VCaP (cell line): ENCODE measurements at regions not wholly inside any gene's neighbourhood (a gene's known extent, or its start where the extent isn't known, plus 50 kb on each side); places are given as distances from the start of the nearest gene placed in this dataset.
A peak's percentile ranks its signal among the peaks of the same experiment; 100 is the strongest.

Source experiments
- H3K27ac ChIP-seq: fragments of 450-650 bp; 2 replicates; pipeline ENCODE4 v1.5.1; 2017
- CTCF ChIP-seq: fragments of 450-650 bp; conservative IDR thresholded peaks from 2 replicates; pipeline ENCODE4 v1.5.1; 2017; ENCODE audit warnings: mild to moderate bottlenecking, moderate library complexity

DNA sequence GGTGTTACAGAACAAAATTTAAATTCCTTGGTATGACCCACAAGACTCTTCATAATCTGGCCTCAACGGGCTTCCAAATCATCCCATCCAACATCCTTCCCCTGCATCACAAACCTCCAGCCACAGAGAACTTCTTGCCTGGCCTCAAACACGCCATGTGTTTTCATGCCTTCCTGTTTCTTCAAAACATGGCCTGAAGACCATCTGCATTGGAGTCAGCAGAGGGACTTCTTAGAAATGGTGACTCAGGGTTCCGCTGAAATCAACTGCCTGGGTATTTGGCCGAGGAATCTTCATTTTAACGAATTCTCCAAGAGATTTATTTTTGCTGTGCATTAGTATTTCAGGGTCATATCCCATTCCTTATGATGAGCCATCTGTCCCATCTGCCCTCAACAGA lies 138.1 kb upstream of the RAP2B start:
- H3K27ac ChIP-seq = no peak overlapping the region
- no peak for TF ChIP-seq CTCF

GRCh38 chr3:153026026-153026425 lies 136.0 kb upstream of the RAP2B start:
- H3K27ac ChIP-seq = no peak overlapping the region
- TF ChIP-seq CTCF = peak; percentile 80

GRCh38 chr3:153028381-153028780 lies 133.6 kb upstream of the RAP2B start:
- no peak overlapping the region for H3K27ac ChIP-seq
- TF ChIP-seq CTCF = no peak

GRCh38 chr3:153029350-153029749 lies 132.7 kb upstream of the RAP2B start:
- H3K27ac ChIP-seq = no peak overlapping the region
- TF ChIP-seq CTCF = no peak

DNA sequence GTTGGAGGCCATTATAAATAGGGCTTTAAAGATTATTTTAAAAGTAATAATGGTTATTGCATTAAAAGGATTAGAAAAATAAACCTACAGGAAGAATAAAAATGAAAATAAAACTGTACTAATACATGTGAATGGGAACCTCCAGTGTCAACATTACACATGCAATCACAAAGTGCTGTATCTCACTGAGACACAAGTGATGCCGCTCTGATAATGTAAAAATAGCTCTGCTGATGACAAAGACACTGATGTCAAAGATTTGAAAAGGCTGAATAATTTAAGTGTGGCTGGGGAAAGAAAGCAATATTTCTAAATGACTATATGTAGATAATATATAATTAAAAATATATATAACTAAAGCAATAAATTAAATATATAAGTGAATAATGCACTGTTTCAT lies 129.1 kb upstream of the RAP2B start:
- no peak overlapping the region for H3K27ac ChIP-seq
- TF ChIP-seq CTCF = no peak

GRCh38 chr3:153036846-153037245 lies 125.2 kb upstream of the RAP2B start:
- H3K27ac ChIP-seq = no peak overlapping the region
- no peak for TF ChIP-seq CTCF

GRCh38 chr3:153038367-153038766 lies 123.7 kb upstream of the RAP2B start:
- TF ChIP-seq CTCF = no peak
- H3K27ac ChIP-seq = no peak overlapping the region

- no peak for TF ChIP-seq CTCF
- no peak overlapping the region for H3K27ac ChIP-seq
These were observed 123.2 kb upstream of the RAP2B start for GRCh38 chr3:153038779-153039178.
